ENCODE measurements at regions not wholly inside any gene's neighbourhood (a gene's known extent, or its start where the extent isn't known, plus 50 kb on each side); places are given as distances from the start of the nearest gene placed in this dataset.

- DNase-seq: no peak
Measured at GRCh38 chr5:87069311-87069710, 198.4 kb upstream of the RASA1 start.

GRCh38 chr5:87069974-87070608 is 197.6 kb upstream of the RASA1 start:
- DNase-seq: peak; percentile 29

- DNase-seq: no peak
Measured at GRCh38 chr5:87074072-87074471, 193.6 kb upstream of the RASA1 start.

DNA sequence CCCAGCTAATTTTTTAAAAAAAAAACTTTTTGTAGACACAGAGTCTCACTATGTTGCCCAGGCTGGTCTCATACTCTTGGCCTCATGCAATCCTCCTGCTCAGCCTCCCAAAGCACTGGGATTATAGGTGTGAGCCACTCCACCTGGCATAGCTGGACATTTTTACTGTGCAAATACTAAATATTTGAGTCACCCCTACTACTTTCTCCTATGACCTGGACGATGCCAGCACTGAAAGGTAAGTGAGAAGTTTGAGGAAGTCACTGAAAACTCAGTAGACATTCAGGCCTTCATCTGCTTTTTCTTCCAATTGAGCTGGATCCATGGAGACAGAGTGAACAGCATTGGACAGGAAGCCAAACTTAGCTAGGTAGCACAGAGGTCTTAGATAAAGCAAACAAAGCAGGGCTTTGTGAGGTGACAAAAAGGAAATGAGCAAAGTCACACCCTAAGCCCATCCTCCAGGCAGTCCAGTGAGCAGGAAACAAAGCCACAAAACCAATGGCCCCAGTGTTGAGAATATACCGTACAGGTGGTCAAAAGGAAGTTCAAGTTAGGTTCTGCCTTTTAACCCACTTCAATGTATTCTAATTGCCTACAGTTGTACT is 192.6 kb upstream of the RASA1 start:
- DNase-seq: no peak

- DNase-seq: no peak
Measured at GRCh38 chr5:87076411-87076810, 191.3 kb upstream of the RASA1 start.

DNA sequence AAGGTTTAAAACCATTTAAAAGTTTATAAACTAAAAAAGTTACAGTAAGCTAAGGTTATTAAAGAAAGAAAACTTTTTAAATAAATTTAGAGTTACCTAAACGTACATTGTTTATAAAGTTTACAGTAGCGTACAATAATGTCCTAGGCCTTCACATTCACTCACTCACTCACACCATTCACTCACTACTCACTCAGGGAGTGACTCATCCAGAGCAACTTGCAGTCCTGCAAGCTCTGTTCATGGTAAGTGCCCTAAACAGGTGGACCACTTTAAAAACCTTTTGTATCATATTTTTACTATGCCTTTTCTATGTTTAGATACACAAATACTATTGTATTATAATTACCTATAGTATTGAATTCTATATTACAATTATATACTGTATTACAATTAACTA is 190.8 kb upstream of the RASA1 start:
- no peak for DNase-seq

DNA sequence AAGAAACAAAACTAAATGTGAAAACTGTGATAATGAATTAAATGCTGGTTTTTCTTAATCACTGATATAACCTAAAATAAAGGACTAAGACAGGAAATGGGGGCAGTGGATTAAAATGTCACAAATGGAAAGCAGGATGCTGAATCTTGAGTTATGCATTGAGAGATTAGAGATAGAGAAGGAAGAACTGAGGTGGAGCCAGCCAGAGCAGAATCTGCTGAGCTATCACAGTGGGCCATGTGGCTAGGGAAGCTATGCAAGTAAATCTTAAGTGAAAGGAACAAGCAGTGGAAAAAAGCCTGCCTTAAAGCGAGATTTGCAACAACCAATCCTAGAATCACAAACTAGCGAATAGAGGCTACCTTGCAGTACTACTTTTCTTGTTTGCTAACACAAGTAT is 188.5 kb upstream of the RASA1 start:
- no peak for DNase-seq

- no peak for DNase-seq
Measured at GRCh38 chr5:87081016-87081415, 186.7 kb upstream of the RASA1 start.

DNA sequence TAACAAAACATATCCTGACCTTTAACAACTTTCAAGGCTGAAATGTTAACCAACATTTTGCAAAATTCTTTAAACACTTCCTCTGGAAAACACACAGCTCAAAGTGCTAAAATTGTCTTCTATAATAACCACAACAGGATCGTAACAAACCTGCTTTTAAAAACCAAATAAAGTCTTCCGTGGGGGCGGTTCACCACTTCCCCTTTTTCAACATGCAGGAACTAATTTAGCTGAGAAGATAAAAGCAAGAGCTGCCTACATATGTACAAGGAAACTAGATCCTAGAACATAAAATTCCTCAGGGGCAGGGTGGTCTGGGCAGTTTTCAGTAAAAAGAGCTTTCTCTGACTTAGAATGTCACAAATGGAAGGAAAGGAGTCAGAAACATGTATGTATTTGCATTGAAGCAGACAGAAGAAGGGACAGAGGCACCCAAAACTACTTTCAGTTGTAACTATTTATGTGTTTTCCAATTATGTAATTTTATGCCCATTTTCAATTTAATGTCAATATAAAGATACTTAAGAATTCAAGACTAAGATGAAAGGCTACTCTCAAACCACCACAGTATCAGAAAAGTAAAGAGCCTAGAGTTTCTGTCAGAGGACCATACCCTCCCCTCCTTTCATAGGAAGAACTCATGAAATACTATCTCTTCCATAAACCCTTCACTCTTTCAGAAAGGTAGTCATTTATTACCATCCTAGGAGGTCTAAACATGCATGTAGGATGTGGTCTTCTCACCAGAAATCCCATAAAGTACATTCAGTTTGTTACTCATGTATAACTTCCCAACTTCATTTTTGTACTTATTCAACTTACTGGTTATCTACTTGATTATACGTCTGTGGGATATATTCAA is 185.9 kb upstream of the RASA1 start:
- DNase-seq: no peak

- DNase-seq: no peak
Measured at GRCh38 chr5:87094347-87094746, 173.3 kb upstream of the RASA1 start.

DNA sequence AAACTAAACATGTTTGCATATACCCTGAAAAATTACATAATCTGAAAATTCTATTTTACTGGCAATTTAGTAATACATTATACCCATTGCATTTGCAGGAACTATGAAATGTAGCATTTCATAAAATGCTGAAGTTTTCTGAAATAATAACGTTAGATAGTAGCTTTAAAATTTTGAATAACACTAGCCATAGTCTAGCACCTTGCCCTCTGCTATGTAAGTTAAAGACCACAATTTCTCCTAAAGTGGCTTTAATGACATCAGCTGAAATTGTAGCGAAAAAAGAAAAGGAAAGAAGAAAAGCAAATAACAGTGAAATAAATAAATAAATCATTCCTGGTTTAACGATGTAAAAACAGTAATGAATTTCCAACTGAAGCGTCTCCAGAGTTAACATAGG is 172.8 kb upstream of the RASA1 start:
- DNase-seq: no peak

DNA sequence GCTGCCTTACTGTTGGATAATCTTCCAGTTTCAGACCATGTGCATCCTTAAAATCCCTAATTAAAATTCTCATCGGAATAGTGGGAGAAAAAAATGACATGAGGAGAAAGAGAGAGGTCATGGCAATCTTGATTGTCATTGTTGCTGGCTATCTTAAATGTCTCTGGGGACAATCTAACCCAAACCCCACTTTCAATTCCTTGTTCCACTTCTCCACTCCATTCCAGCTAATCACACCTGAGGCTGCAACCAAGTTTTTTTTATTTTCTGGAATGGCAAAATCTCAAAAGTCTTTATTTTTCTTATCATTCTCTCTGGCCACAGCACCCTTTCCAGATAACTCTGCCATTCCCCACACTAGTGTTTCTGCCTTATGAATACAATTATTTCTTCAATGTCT is 171.9 kb upstream of the RASA1 start:
- DNase-seq: no peak

DNA sequence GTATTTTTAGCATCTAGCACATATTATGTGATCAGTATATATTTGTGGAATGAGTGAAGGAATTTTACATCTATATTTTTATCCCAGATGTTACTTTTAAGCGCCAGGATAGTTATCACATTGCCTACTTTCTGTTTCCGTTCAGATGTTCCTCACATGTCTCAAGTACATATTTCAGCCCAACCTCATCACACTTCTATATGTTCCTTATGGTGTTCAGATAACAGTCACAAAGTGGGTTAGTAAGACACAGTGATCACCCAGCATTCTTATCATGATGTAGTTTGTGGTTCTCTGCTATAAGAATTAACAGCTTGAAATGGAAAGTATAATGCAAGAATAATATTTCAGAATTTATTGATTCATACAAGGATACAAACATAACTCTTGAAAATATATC is 170.0 kb upstream of the RASA1 start:
- DNase-seq: no peak

GRCh38 chr5:87099291-87099839 is 168.3 kb upstream of the RASA1 start:
- DNase-seq: no peak

- DNase-seq: no peak
Measured at GRCh38 chr5:87099968-87100367, 167.7 kb upstream of the RASA1 start.

GRCh38 chr5:87101321-87101720 is 166.4 kb upstream of the RASA1 start:
- no peak for DNase-seq

DNA sequence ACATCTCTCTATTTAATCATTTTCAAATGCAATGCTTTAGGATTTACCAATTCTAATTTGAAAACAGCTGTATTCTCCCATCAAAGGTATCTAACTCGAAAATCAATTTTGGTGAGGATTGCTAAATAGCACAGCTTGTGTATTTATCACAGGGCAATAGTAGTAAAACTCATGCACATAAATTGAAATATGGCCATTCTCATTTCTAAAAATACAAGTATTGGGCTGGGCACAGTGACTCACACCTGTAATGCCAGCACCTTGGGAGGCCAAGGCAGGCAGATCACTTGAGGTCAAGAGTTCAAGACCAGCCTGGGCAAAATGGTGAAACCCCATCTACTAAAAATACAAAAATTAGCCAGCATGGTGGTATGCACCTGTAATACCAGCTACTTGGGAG is 164.8 kb upstream of the RASA1 start:
- no peak for DNase-seq

DNA sequence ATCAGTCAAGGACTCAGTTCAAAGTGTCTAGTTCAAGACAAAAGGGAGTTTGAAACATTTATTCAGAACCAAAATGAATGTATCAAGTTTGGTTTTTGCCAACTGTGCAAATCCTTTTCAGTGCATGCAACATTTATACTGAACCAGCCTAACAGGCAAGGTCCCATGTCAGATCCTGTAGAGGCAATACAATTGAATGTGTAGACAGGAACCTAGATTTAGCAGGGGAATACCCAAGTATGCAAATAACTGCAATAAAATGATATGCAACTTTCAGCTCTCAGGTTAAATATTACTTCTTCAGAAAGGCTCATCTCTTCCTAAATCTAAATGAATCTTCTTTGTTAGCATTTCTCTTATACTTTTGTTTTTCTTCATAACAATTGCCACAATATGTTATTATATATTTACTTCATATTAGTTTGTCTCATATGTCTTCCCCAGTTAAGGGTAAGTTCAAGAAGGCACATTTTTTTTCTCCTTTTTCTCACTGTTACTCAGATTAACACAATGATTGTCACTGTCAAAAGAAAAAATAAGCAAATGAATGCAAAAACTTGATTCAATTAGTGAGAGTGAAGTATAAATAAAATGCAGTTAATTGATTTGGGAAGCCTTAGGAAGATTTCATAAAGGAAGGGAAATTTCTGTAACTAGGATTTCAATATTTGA is 163.9 kb upstream of the RASA1 start:
- no peak for DNase-seq

- DNase-seq: no peak
Measured at GRCh38 chr5:87105577-87105976, 162.1 kb upstream of the RASA1 start.

DNA sequence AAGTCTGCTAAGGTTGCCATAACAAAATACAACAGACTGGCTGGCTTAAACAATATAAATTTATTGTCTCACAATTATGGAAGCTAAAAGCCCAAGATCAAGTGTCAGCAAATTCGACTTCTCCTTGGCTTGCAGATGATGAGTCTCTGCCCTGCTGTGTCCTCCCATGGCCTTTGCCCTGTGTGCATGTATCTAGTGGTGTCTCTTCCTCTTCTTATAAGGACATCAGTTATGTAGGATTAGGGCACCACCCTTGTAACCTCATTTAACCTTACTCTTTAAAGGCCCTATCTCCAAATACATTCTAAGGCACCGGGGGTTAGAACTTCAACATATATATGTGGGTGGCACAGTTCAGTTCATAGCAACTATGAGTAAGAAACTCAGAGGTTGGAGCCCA is 157.9 kb upstream of the RASA1 start:
- no peak for DNase-seq

GRCh38 chr5:87110721-87111120 is 157.0 kb upstream of the RASA1 start:
- DNase-seq: no peak

DNA sequence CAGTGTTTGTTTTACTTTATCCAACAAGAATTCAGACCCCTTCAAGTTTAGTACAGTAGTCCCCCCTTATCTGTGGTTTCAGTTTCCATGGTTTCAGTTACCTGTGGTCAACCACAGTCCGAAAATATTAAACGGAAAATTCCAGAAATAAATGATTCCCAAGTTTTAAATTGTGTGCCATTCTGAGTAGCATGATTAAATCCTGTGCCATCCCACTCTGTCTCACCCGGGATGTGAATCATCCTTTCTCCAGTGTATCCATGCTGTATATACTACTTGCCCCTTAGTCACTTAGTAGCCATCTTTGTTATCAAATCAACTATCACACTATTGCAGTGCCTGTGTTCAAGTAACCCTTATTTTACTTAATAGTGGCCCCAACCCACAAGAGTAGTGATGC is 153.8 kb upstream of the RASA1 start:
- peak; percentile 73 for DNase-seq

- DNase-seq: no peak
Measured at GRCh38 chr5:87114631-87115030, 153.1 kb upstream of the RASA1 start.

All from amniotic stem cell (primary cell).